ENCODE measurements at regions not wholly inside any gene's neighbourhood (a gene's known extent, or its start where the extent isn't known, plus 50 kb on each side); places are given as distances from the start of the nearest gene placed in this dataset.
"Not testable (repeated sequence)": the region's sequence is repeated elsewhere in the genome, so short reads cannot be mapped to it uniquely, and the experiment has no call there.

DNA sequence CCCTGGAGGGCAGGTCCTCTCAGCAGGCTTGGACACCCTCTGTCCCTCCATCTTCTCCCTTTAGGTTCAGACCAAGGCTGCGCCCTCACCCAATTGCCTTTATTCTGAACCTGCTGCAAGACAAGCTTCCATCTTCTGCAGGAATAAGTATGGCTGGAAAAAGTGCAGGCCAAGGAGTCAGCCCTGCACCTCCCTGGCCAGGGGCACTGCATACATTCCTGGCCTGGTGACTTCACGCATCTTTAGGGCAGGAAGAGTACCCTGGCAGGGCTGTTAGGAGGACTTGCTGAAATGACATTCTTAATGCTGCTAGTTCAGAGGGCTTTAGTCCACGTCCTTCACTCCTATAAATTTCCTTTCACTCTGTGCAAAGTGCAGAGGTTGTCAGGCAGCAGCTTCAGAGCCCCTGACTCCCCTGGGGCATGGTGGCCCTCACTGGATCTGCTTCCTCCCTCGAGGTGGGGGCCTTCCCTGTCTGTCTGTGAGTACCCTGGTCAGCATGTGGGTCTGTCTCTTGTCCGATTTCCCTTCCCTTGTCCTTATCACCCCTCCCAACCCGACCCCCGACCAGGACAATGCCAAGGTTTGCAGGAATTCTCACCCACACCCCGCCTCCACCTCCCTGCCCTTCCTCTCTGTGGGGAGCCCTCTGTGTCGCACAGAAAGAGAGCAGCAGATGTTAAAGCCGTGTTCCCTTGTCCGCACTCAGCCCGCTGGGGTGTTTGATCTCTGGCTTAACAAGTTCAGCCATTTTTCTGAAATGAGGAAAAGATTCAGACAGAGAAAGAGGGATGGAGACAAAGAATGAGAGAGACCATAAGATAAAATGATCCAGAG, 124.5 kb upstream of the SYT13 start:
- DNase-seq (ENCODE audit: low spot score), result no peak

GRCh38 chr11:45409587-45409986, 123.4 kb upstream of the SYT13 start:
- DNase-seq (ENCODE audit: low spot score), result no peak

- no peak for DNase-seq (ENCODE audit: low spot score)
Observed at GRCh38 chr11:45407226-45407625, 121.1 kb upstream of the SYT13 start.

DNA sequence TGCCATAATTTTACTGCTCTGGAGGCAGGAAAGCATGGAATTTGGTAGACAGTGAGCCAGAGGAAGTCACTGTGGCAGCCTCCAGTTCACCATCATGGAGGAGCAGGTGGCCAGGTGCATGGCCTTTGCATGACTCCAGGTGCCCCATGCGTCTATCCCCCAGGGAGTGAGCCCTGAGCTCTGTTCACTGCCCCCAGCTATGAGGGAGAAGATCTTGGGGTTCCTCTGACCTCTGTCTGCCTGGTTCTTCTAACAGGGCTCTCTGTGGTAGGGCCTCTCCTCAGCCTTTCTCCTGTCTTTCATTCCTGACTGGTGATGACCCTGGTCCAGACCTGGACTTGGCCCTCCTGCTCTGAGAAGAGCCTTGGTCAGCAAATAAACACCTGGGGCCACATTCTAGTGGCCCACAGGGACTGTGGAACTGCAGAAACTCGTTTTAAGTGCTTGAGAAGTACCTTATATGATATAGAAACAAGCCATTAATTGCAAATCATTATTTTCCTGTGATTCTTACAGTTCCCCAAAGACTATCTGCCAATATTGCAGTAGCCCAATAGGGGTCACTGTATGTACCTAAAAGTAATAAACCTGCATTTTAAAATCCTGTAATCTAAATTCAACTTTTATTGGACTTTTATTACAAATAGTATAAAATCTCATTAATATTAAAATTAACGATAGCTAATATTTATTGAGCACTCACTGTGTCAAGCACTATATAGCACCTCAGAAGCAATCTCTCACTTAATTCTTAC, 120.0 kb upstream of the SYT13 start:
- no peak for DNase-seq (ENCODE audit: low spot score)

DNA sequence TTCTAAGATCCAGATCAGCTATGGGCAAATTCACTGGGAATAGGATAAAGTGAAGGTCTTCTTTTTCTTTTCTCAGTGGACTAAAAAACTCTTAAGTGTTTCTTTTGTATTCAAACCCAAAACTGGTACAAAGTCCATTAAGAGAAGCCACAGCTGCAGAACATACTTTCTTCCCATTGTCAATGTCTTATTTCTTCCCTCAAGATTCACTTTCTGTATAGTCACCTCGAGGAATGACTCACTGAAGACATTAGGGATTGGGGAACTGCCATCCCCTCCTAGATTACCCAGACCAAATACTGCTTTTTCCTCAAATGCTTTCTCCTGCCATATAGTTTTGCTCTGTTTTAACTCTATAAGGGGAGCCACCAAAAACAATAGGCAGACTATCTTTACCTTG, 117.4 kb upstream of the SYT13 start:
- not testable (repeated sequence) for DNase-seq (ENCODE audit: low spot score)

DNA sequence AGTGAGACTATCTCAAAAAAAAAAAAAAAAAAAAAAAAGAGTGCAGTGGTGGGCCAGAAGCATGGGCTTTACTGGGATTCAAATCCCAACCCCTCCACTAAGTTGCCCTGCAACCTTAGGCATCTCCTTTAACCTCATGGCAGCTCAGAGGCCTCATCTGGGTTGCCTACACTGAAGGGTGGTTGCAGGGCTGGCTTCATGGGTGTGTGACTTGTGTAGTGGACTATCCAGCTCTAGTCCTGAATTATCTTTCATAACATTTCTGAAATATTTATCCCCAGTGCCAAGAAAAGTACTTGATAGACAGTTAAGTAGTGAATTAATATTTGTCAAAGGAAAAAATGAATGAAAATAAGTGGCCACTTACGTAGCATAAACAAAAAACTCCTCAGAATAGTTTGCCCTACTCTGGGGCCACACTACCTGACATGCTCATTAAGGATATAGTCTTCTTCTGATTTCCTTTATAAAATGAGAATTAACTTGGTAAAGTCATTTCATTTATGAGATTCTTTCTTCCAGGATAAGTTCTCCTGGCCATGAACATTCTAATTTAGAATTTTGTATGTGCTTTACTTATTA, 116.0 kb upstream of the SYT13 start:
- no peak for DNase-seq (ENCODE audit: low spot score)

DNA sequence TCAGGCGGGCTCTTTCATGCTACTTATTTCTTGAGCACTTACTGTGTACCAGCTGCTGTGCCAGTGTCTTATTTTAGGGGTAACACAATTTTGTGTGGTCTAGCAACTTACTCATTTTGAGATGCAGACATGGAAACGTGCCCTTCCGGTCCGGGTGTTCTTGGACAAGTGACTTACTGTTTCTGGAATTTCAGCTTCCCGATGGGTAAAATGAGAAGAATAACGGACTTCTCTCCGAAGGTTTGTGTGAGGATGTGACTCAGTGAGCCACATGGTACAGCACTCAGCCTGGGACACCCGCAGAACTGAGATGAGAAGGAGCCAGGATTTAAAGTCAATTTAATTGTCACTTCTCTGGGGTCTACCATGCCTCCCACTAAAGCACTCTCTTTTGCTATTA, 114.5 kb upstream of the SYT13 start:
- no peak for DNase-seq (ENCODE audit: low spot score)

DNA sequence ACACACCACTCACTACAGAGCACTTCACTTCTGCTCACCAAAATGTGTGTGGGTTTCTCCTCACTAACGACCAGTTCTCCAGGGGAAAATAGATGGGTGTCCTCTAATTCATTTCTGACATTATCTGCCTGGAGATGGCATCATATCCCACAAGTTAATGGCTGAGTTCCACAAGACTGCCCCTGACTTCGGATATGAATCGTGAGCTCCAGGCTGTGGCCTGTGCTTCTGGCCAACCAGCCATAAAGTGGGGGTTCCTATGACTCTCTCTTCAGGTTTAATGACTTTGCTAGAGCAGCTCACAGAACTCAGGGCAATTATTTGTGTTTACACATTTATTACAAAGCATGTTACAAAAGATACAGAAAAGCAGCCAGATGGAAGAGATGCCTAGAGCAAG, 113.0 kb upstream of the SYT13 start:
- DNase-seq (ENCODE audit: low spot score), result no peak

- no peak for DNase-seq (ENCODE audit: low spot score)
Observed at GRCh38 chr11:45398325-45398724, 112.2 kb upstream of the SYT13 start.

DNA sequence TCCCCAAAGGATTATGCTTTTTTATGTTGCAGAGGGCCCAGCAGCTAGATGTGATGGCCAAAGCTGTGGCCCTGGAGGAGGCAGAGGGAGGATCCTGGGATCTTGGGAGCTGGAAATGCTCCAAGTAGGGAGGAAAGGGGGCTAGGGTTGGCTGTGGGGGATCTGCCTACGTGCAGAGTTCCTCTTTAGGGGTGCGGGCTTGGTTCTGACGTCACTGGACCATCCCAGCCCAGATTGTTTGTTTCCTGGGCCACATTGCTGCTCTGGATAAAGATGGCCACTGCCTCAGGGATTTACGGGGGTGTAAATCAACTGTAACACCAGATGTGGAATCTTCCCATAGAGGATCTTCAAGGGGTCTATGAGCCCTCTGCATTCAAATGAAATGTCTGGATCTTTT, 110.3 kb upstream of the SYT13 start:
- no peak for DNase-seq (ENCODE audit: low spot score)

GRCh38 chr11:45395947-45396346, 109.8 kb upstream of the SYT13 start:
- DNase-seq (ENCODE audit: low spot score), result no peak

- DNase-seq (ENCODE audit: low spot score), result no peak
Observed at GRCh38 chr11:45395421-45395820, 109.3 kb upstream of the SYT13 start.

DNA sequence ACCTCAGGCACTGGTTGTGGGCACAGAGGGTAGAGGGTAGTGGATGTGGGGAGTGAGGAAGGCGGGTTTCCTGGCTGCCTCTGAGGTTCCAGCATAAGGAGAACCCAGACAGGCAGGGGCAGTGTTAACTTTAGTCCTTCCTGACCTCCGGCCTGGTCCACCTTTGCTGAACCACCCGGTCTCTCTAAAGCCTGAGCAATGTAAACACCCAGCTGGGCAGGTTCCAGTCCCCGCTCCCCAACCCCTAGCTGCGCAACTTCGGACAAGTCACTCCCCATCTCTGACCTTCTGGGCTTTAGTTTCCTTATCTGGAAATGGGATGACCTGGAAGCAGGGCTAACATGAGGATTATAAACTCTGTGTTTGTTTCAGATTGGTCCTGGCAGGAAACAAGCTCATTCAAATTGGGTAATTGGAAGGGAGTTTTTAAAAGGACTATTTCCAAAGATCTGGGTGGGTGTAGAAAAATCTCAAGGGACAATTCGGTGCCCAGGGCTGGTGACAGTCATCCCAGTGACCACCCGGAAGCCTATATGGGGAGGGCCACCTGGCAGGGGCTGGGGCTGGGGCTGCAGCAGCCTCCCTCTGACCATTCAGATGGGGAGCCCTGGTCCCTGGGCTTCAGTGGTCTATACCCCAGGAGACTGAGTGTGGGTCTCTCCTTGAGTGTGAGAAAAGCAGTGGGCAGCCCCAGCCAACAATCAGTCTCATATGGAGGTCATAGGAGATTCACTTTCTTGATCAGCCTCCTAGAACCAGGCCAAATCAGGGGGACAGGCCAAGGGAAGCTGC, 108.3 kb upstream of the SYT13 start:
- no peak for DNase-seq (ENCODE audit: low spot score)

DNA sequence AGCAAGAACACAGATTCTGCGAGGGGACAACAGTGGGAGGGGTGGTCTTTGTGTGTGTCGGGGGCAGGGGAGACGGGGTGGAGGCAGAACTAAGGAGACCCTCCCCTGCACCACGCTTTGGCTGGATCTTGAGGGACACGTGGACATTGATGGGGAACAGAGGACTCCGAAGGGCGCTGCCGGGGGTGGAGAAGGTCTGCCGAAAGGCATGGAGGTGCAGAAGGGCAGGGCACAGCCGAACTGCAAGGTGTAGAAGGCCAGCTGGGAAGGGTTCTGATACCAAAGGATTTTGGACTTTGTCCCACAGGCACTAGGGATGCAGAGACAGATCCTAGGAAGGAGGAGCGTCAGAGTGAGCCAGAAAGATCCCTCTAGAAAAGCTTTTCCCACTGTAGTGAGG, 107.7 kb upstream of the SYT13 start:
- no peak for DNase-seq (ENCODE audit: low spot score)

GRCh38 chr11:45393334-45393733, 107.2 kb upstream of the SYT13 start:
- no peak for DNase-seq (ENCODE audit: low spot score)

- DNase-seq (ENCODE audit: low spot score), result no peak
Observed at GRCh38 chr11:45392591-45393091, 106.5 kb upstream of the SYT13 start.

DNA sequence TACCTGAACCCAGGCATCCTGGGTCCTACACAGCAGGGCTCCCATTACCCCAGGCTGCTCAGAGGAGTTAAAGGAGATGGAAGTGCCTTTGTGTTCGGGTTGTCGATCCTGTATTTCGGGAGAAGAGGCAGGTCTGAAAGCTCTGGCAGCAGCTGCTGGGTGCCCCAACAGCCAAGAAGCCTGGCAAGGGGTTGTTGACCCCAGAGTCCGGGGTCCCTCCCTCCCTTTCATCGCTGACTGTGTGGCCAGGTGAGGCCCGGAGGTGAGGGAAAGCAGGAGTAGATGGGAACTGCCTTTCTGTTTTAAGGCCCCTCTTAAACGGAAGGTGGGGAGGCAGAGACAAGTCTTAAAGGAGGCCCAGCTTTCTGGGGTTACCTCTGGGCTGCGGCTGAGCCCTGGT, 106.0 kb upstream of the SYT13 start:
- DNase-seq (ENCODE audit: low spot score), result no peak

DNA sequence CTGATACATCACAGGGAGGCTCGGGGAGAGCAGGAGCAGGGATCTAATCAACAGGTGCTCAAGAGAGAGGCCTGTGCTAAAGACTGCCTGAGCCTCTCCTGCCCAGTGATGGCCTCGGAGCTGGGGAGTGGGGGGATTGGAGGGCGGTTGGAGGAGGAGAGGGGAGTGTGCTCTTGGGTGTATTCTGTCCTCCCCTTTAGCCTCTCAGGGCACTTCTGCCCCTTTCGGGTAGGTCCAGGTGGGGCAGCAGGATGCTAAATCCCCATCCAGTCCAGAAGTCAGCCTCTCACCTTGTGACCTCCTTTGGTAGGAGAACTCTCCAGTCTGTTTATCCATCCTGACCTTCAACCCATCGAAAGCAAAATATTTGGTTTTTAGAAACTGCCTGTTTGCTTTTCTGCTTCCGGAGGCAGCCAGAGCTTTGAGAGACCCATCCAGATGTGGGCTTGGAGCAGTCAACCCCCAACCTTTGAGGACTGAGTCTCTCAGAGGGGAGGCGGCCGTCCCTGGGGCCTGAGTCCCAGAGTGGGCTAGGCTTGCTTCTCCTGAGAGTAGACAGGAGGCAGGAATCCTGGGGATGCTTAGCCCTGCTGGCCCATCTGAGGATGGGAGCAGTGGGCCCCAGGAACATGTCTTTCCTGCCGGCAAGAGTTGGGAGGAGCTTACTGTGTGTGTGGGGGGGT, 105.2 kb upstream of the SYT13 start:
- no peak for DNase-seq (ENCODE audit: low spot score)

DNA sequence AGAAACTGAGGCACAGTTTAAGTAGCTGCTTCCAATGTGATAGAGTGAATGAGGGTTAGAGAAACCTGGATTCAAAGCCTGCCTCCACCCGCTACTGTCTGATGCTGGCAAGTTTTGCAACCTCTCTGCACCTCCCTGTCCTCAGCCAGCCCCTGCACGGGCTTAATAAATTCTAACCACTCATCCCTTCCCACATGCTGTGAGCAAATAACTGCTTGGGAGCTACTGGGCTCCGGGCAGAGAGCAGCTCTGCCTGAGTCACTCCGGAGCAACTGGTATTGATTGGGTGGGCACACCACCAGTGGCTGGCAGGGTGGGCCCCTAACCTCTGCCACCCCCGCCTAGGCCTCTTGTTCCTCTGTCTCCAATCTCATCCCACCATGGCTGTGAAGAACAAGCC, 104.3 kb upstream of the SYT13 start:
- DNase-seq (ENCODE audit: low spot score), result no peak

- DNase-seq (ENCODE audit: low spot score), result no peak
Observed at GRCh38 chr11:45388472-45388871, 102.3 kb upstream of the SYT13 start.

DNA sequence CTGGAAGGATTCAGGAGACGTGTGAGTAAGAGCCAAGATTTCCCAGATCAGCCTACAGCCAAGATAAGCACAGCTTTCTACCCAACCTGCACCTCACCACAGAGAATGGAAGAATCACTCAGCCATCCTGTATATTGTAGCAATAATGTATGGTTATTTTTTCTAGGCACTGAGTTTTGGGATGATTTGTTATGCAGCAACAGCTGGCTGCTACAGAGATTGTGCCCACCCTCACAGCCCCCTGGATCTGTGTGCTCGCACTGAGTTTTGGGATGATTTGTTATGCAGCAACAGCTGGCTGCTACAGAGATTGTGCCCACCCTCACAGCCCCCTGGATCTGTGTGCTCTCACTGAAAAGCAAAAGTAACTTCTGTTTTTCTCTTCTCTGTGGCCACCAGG, 101.7 kb upstream of the SYT13 start:
- DNase-seq (ENCODE audit: low spot score), result not testable (repeated sequence)

Data from mucosa of gallbladder (tissue), 1 donor.